ENCODE measurements at regions not wholly inside any gene's neighbourhood (a gene's known extent, or its start where the extent isn't known, plus 50 kb on each side); places are given as distances from the start of the nearest gene placed in this dataset.

DNA sequence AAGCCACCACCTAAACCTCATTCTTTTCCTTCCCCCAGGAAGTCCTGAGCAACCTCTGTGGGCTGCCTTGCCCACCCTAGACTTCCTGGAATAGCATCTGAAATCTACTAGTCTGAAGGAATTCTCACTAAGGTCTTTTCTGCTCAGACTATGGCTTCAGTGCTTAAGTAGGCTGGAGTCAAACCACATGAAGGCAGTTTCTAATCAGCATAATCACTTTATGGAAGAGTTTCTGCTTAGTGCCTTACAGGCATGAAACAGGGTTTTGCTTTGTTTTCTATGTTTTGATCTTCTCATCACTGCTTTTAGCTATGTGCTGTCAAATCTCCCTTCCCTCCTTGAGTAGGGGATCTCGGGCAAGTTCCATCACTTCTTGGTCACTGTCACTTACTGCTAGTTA is 117.7 kb downstream of the WT1 start:
- Histone ChIP-seq H3K27me3 (ENCODE audit: control insufficient read depth in 2 of 2, insufficient read depth in 2 of 2, low read length in 2 of 2) (peaks cover 0 to 3% of the 10 kb centered on the region in 2 donors), H3K4me1 (ENCODE audit: control insufficient read depth in 1 of 2, insufficient read depth in 2 of 2, low read length in 2 of 2) (no peaks in the 10 kb centered on the region), H3K27ac (ENCODE audit: low read depth in 1 of 2, low read length in 2 of 2) (no peak overlapping the region), H3K36me3 (replicated peaks in 1 of 2; ENCODE audit: control insufficient read depth in 1 of 2, insufficient read depth in 2 of 2, low read length in 2 of 2) (no peaks in the 10 kb centered on the region), H3K9me3 (replicated peaks in 1 of 2; ENCODE audit: control insufficient read depth in 1 of 2, insufficient read depth in 1 of 2, low read length in 2 of 2) (no peaks in the 10 kb centered on the region), H3K9ac (ENCODE audit: insufficient read depth, low read length, poor library complexity, severe bottlenecking) (no peak overlapping the region), H3K79me2 (ENCODE audit: insufficient read depth, low read length) (no peaks in the 10 kb centered on the region), H2AFZ (ENCODE audit: insufficient read depth, low read depth, low read length, poor library complexity, severe bottlenecking) (no peak overlapping the region), H3K4me3 (replicated peaks in 1 of 3; ENCODE audit: low read depth in 2 of 3, low read length in 3 of 3) (no peak overlapping the region), H4K20me1 (ENCODE audit: insufficient read depth, low read length) (no peaks in the 10 kb centered on the region), H3K4me2 (replicated peaks; ENCODE audit: extremely low read depth, low read length, poor library complexity, severe bottlenecking) (no peak overlapping the region)
- H3K27ac Mint-ChIP-seq = no peak overlapping the region
- no peak for DNase-seq
- TF ChIP-seq, protein P1, sequence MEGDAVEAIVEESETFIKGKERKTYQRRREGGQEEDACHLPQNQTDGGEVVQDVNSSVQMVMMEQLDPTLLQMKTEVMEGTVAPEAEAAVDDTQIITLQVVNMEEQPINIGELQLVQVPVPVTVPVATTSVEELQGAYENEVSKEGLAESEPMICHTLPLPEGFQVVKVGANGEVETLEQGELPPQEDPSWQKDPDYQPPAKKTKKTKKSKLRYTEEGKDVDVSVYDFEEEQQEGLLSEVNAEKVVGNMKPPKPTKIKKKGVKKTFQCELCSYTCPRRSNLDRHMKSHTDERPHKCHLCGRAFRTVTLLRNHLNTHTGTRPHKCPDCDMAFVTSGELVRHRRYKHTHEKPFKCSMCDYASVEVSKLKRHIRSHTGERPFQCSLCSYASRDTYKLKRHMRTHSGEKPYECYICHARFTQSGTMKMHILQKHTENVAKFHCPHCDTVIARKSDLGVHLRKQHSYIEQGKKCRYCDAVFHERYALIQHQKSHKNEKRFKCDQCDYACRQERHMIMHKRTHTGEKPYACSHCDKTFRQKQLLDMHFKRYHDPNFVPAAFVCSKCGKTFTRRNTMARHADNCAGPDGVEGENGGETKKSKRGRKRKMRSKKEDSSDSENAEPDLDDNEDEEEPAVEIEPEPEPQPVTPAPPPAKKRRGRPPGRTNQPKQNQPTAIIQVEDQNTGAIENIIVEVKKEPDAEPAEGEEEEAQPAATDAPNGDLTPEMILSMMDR (IDR thresholded peaks at IDR 0.05) = no peak
- peaks cover 4% of the 10 kb centered on the region for H3K4me1 Mint-ChIP-seq
- no peaks in the 10 kb centered on the region for H3K36me3 Mint-ChIP-seq
- no peak overlapping the region for H3K4me3 Mint-ChIP-seq
- H3K27me3 Mint-ChIP-seq (ENCODE audit: low read depth in 3 of 3) = peaks cover 3 to 7% (median 4%) of the 10 kb centered on the region in 3 donors
- intact Hi-C loops (cut with micrococcal nuclease) = no loop called here
- WGBS (ENCODE audit: insufficient coverage) = 100% methylated on average over 1 of the region's 1 CpG
- no peaks in the 10 kb centered on the region for H3K9me3 Mint-ChIP-seq

DNA sequence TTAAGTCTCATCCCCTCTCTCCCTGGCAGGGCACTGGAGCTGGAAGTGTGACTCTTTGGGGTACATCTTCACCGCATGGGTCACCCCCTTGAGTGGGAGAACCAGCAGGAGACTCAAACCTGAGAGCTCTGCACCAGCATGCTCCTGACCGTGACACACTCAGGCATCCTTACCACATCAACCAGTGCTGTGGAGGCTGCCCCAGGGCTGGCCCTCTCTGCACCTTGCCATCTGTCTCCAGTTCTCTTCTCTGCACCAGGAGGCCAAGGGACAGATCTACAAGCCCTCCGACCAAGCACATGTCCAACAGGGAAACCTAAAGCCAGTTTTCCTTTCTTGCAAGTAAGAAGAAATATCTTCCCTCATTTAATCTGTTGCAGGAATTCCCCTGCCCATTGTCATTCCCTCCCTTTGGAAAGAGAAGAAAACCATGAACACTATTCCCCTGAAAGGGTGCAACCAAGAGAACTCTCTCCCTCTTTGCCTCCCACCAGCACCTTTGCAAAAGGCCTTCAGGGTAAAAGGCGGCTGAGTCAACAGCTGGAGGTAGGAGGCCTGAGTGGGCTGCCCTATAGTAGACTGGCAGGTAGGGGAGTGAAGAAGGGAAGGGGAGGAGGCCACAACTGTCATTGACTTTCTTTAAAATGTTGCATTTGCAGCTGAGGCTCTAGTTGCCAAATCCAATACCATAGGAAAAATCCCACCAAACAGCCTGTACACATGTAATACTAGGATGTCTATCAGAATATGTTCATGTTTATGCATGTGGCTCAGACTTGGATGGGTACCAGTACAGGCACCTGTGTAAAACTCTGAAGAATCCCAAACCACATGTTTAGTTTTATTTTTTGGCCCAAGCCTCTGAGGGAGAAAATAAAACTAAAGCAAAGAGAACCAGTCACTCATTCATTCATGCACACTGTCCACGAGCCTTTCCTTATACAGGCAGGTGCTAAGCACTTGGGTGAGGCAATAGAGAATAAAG is 117.0 kb downstream of the WT1 start:
- no peak overlapping the region for H3K27ac ChIP-seq (ENCODE audit: low read depth in 1 of 2, low read length in 2 of 2)
- H2AFZ ChIP-seq (ENCODE audit: insufficient read depth, low read depth, low read length, poor library complexity, severe bottlenecking) = no peak overlapping the region
- Mint-ChIP-seq H3K27me3 (ENCODE audit: low read depth in 3 of 3) (peaks cover 3 to 8% (median 4%) of the 10 kb centered on the region in 3 donors), H3K27ac (no peak overlapping the region), H3K4me1 (no peaks in the 10 kb centered on the region), H3K4me3 (no peak overlapping the region), H3K36me3 (no peaks in the 10 kb centered on the region), H3K9me3 (no peaks in the 10 kb centered on the region)
- H3K4me1 ChIP-seq (ENCODE audit: control insufficient read depth in 1 of 2, insufficient read depth in 2 of 2, low read length in 2 of 2) = no peaks in the 10 kb centered on the region
- no peak overlapping the region for H3K9ac ChIP-seq (ENCODE audit: insufficient read depth, low read length, poor library complexity, severe bottlenecking)
- H3K4me3 ChIP-seq (replicated peaks in 1 of 3; ENCODE audit: low read depth in 2 of 3, low read length in 3 of 3) = no peak overlapping the region
- H3K79me2 ChIP-seq (ENCODE audit: insufficient read depth, low read length) = no peaks in the 10 kb centered on the region
- intact Hi-C loops (cut with micrococcal nuclease) = no loop called here
- H3K4me2 ChIP-seq (replicated peaks; ENCODE audit: extremely low read depth, low read length, poor library complexity, severe bottlenecking) = no peak overlapping the region
- peaks cover 0 to 3% of the 10 kb centered on the region in 2 donors for H3K27me3 ChIP-seq (ENCODE audit: control insufficient read depth in 2 of 2, insufficient read depth in 2 of 2, low read length in 2 of 2)
- DNase-seq = no peak
- no peaks in the 10 kb centered on the region for H3K36me3 ChIP-seq (replicated peaks in 1 of 2; ENCODE audit: control insufficient read depth in 1 of 2, insufficient read depth in 2 of 2, low read length in 2 of 2)
- 92% methylated on average over 1 of the region's 5 CpGs for WGBS (ENCODE audit: insufficient coverage)
- no peaks in the 10 kb centered on the region for H3K9me3 ChIP-seq (replicated peaks in 1 of 2; ENCODE audit: control insufficient read depth in 1 of 2, insufficient read depth in 1 of 2, low read length in 2 of 2)
- no peaks in the 10 kb centered on the region for H4K20me1 ChIP-seq (ENCODE audit: insufficient read depth, low read length)
- TF ChIP-seq, protein P1 (IDR thresholded peaks at IDR 0.05) = no peak
